ENCODE measurements at regions not wholly inside any gene's neighbourhood (a gene's known extent, or its start where the extent isn't known, plus 50 kb on each side); places are given as distances from the start of the nearest gene placed in this dataset.

DNA sequence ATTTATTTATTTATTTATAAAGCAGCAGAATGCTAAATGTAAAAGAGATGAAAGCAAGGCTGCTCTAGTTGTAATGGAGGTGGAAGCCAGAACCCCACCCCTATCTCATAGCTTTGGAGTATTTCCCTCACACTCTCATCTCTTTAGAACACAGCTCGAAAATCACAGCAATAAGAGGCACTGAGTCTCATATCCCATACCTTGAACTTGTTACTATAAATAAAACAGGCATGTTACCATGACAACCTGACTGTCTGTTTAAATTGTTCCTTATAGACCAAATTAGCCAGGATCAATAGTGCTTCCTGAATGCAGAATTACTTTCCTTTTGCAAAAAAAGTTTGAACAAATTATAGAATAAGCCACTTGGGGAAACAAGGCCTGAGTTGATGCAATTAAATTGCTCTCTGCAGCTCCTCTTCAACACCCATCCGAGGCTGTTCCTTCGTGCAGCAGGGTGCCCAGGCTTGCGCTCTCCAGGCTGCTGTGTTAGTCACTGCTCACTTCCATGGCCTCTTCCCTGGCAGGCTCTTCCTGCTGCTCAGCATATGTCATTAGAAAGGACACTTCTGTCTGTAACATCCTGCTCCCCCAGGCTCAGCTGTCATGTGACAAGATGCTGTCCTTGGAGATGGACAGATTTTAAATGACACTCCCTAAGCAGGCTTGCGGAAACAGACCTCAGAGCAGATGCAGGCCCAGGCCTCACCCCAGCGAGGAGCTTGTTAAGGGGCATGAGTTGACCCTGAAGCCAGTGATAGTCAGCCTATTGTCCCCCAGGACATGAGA lies 120.2 kb downstream of the CARTPT start:
- TF ChIP-seq POLR2AphosphoS5 (IDR thresholded peaks at IDR 0.05) = no peak
- no peak for TF ChIP-seq POLR2A (IDR thresholded peaks at IDR 0.05)
- TF ChIP-seq, protein P1, sequence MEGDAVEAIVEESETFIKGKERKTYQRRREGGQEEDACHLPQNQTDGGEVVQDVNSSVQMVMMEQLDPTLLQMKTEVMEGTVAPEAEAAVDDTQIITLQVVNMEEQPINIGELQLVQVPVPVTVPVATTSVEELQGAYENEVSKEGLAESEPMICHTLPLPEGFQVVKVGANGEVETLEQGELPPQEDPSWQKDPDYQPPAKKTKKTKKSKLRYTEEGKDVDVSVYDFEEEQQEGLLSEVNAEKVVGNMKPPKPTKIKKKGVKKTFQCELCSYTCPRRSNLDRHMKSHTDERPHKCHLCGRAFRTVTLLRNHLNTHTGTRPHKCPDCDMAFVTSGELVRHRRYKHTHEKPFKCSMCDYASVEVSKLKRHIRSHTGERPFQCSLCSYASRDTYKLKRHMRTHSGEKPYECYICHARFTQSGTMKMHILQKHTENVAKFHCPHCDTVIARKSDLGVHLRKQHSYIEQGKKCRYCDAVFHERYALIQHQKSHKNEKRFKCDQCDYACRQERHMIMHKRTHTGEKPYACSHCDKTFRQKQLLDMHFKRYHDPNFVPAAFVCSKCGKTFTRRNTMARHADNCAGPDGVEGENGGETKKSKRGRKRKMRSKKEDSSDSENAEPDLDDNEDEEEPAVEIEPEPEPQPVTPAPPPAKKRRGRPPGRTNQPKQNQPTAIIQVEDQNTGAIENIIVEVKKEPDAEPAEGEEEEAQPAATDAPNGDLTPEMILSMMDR (IDR thresholded peaks at IDR 0.05) = no peak
- no peak for TF ChIP-seq EP300 (IDR thresholded peaks at IDR 0.05)
- Histone ChIP-seq H3K4me3 (no peak overlapping the region), H3K27ac (no peak overlapping the region), H3K36me3 (no peaks in the 10 kb centered on the region), H3K27me3 (no peaks in the 10 kb centered on the region), H3K9me3 (no peaks in the 10 kb centered on the region), H3K4me1 (no peaks in the 10 kb centered on the region)
- intact Hi-C loops (cut with DNase I) = no loop called here
- no peak for DNase-seq
- WGBS, 2 donors = 70 to 71% methylated on average over 6 of the region's 6 CpGs

DNA sequence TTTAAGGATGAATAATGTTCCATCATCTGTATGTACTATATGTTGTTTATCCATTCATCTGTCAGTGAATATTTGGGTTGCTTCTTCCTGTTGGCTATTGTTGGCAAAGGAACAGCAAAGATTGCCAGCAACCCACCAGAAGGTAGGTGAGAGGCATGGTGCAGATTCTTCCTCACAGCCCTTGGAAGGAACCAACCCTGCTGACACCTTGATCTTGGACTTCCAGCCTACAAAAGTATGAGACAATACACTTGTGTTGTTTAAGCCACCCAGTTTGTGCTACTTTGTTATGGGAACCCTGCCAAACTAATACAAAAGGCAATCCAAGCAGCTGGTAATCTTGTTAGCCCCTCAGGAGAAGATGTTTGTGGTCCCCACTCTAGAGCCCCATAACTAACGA lies 122.0 kb downstream of the CARTPT start:
- no peaks in the 10 kb centered on the region for H3K36me3 ChIP-seq
- no peak overlapping the region for H3K4me3 ChIP-seq
- intact Hi-C loops (cut with DNase I) = no loop called here
- H3K4me1 ChIP-seq = no peaks in the 10 kb centered on the region
- H3K27me3 ChIP-seq = no peaks in the 10 kb centered on the region
- WGBS, 2 donors = 72 to 81% methylated on average over 1 of the region's 1 CpG
- no peak overlapping the region for H3K27ac ChIP-seq
- no peak for DNase-seq
- no peak for TF ChIP-seq EP300 (IDR thresholded peaks at IDR 0.05)
- no peak for TF ChIP-seq POLR2A (IDR thresholded peaks at IDR 0.05)
- TF ChIP-seq POLR2AphosphoS5 (IDR thresholded peaks at IDR 0.05) = no peak
- TF ChIP-seq, protein P1 (IDR thresholded peaks at IDR 0.05) = no peak
- H3K9me3 ChIP-seq = no peaks in the 10 kb centered on the region

DNA sequence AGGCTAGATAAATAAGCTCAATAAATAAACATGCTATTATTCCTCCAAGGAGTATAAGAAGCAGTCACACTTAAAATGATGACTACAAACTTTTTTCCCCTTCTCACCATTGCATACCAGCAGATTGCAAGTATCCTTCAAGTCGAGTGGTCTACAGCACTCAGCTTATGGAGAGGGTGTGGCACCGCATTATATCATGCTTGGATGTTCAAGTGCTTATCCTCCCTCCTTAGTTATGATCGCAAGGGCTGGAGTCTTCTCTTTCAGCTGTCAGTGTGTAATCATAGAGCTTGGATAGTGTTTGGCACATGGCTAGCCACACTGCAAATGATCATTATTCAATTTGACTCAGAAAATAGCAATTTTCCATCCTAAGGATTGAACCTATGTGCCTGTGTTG lies 124.0 kb downstream of the CARTPT start:
- H3K9me3 ChIP-seq = no peaks in the 10 kb centered on the region
- no peaks in the 10 kb centered on the region for H3K4me1 ChIP-seq
- intact Hi-C loops (cut with DNase I) = no loop called here
- H3K27ac ChIP-seq = no peak overlapping the region
- TF ChIP-seq POLR2A (IDR thresholded peaks at IDR 0.05) = no peak
- DNase-seq = no peak
- no peaks in the 10 kb centered on the region for H3K36me3 ChIP-seq
- 74 to 88% methylated on average over 3 of the region's 3 CpGs for WGBS, 2 donors
- H3K27me3 ChIP-seq = no peaks in the 10 kb centered on the region
- H3K4me3 ChIP-seq = no peak overlapping the region

DNA sequence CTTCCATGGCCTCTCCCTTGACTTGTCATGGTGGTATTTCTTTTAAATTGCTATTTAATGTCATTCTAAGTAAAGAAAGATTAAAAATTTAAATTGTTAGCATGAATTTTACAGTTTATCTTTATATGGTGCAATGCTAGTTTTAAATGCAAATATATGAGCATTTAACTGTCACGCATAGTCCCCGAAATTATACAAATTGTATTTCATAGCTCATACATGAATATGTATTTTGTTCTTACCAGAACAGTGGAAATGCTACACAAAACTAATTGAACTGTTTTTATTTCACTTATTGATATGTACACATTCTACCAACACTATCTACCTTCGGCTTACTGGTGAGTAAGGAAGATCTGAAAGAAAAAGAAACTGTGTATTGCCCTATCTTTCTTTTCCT lies 125.8 kb downstream of the CARTPT start:
- Histone ChIP-seq H3K4me1 (no peaks in the 10 kb centered on the region), H3K27me3 (no peaks in the 10 kb centered on the region), H3K36me3 (no peaks in the 10 kb centered on the region), H3K4me3 (no peak overlapping the region), H3K27ac (no peak overlapping the region), H3K9me3 (peaks cover 0 to 4% (median 0%) of the 10 kb centered on the region in 4 donors)
- TF ChIP-seq, protein P1 (IDR thresholded peaks at IDR 0.05) = no peak
- TF ChIP-seq POLR2AphosphoS5 (IDR thresholded peaks at IDR 0.05) (no peak), EP300 (IDR thresholded peaks at IDR 0.05) (no peak)
- no peak for DNase-seq
- intact Hi-C loops (cut with DNase I) = no loop called here
- WGBS, 2 donors = 95 to 96% methylated on average over 3 of the region's 3 CpGs

DNA sequence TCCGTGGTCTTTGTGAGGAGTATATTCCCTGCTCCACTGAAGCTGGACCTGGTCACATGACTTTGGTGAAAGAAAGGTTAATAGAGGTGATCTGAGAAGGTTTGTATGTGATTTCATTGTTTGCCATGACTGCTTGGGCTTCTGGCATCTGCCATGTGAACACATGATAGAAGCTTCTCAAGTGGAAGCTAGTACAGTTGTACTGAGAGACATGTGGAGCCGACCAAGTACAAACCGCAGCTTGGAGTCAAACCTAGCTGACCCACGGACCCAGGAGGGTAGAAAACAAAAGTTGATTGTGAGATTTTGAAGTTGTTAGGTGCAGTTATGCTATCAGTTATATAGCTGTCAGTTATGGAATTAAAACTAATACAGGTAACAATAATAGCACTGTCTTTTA lies 140.4 kb downstream of the CARTPT start:
- intact Hi-C loops (cut with DNase I) = no loop called here
- H3K27me3 ChIP-seq = no peaks in the 10 kb centered on the region
- WGBS, 2 donors = 63 to 70% methylated on average over 4 of the region's 4 CpGs
- no peak overlapping the region for H3K4me3 ChIP-seq
- H3K9me3 ChIP-seq = peaks cover 0 to 6% (median 2%) of the 10 kb centered on the region in 4 donors
- H3K4me1 ChIP-seq = no peaks in the 10 kb centered on the region
- no peak for TF ChIP-seq POLR2A (IDR thresholded peaks at IDR 0.05)
- TF ChIP-seq, protein P1 (IDR thresholded peaks at IDR 0.05) = no peak
- no peak for TF ChIP-seq POLR2AphosphoS5 (IDR thresholded peaks at IDR 0.05)
- TF ChIP-seq EP300 (IDR thresholded peaks at IDR 0.05) = no peak
- H3K27ac ChIP-seq = no peak overlapping the region
- no peak for DNase-seq
- no peaks in the 10 kb centered on the region for H3K36me3 ChIP-seq
